DMS 273 (cell line): ENCODE measurements at regions not wholly inside any gene's neighbourhood (a gene's known extent, or its start where the extent isn't known, plus 50 kb on each side); places are given as distances from the start of the nearest gene placed in this dataset.
"Not testable (repeated sequence)": the region's sequence is repeated elsewhere in the genome, so short reads cannot be mapped to it uniquely, and the experiment has no call there.

ENCODE experiments used
- DNase-seq: peaks from one replicate; lab custom pipeline; 2025; ENCODE audit not compliant: unreplicated experiment; lab: John Stamatoyannopoulos, UW

DNA sequence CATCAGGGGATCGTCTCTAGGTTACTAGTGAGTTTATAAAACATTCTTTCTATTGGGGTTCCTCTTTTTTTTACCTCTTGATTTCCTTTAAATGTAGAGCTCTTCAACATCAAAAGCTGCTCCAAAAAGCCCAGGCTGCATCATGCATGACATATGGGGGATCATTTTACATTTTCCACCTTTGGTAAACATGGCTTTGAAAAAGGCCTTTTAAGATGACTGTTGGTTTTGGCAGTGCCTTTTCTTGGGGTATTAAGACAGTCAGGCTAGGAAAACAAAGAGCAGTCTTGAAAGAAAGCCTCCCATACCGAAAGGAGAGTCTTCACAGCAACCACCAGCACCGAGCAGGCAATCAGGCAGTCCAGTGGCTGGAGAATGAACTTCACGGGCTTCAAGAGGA, 73.2 kb downstream of the NPEPL1 start:
- peak; percentile 4 for DNase-seq

DNA sequence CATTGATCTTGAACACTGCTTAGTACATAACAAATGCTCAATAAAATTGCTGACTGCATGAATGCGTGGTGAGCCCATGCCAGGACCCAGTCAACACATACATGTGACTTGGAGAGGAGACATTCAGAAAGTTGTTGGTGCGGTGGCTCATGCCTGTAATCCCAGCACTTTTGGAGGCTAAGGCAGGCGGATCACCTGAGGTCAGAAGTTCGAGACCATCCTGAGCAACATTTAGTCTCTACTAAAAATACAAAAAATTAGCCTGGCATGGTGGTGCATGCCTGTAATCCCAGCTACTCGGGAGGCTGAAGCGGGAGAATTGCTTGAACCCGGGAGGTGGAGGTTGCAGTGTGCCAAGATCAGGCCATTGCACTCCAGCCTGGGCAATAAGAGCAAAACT, 75.2 kb downstream of the NPEPL1 start:
- DNase-seq, result not testable (repeated sequence)
